GM12874 (cell line): ENCODE measurements at regions not wholly inside any gene's neighbourhood (a gene's known extent, or its start where the extent isn't known, plus 50 kb on each side); places are given as distances from the start of the nearest gene placed in this dataset.

Experiments
- TF ChIP-seq, protein P1 (sequence below): IDR thresholded peaks from 2 replicates; pipeline ENCODE4 v1.5.1; 2011; ENCODE audit warnings: low read depth, mild to moderate bottlenecking, control low read depth, low read length, moderate library complexity; ENCODE audit not compliant: insufficient read depth

DNA sequence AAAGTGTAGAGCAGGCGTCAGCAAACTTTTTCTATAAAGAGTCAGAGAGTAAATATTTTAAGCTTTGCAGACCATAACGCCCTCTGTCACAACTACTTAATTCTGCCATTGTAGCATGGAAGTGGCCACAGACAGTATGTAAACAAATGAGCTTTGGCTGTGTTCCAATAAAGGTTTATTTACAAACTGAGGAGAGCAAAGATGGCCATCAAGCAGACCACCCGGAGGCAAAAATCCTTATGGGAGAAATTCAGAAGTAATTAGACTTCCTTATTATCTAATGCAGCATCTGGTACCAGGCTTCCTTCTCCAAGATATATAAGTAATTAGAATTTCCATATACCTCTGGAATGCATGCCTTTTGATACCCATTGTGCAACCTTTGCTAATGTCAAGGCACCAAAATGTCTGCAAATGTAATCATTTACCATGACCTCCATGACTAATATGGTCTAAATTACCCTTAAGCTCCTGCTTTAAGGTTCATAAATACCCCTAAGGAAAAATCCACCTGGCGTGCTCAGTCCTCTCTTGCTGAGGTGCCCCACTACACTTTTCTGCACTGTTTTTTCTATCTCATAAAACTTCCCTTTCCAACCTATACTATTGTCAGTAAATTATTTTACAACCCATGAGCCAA is 377.8 kb downstream of the MATN1 start:
- TF ChIP-seq, protein P1, sequence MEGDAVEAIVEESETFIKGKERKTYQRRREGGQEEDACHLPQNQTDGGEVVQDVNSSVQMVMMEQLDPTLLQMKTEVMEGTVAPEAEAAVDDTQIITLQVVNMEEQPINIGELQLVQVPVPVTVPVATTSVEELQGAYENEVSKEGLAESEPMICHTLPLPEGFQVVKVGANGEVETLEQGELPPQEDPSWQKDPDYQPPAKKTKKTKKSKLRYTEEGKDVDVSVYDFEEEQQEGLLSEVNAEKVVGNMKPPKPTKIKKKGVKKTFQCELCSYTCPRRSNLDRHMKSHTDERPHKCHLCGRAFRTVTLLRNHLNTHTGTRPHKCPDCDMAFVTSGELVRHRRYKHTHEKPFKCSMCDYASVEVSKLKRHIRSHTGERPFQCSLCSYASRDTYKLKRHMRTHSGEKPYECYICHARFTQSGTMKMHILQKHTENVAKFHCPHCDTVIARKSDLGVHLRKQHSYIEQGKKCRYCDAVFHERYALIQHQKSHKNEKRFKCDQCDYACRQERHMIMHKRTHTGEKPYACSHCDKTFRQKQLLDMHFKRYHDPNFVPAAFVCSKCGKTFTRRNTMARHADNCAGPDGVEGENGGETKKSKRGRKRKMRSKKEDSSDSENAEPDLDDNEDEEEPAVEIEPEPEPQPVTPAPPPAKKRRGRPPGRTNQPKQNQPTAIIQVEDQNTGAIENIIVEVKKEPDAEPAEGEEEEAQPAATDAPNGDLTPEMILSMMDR = no peak

DNA sequence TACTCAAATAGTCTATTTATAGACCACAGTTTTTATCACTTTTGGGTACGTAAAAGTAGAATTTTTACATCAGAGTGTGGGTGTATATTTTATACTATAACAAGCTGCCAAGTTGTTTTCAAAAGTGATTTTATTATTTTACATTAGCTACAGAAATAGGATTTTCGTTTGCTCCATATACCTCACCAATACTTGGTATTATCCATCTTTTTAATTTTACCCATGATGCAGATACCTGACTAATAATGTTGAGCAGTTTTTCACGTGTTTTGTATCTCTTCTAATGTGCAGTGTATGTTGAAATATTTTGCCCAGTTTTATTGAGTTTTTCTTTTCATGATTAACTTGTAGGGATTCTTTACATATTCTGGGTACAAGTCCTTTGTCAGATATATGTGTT is 379.8 kb downstream of the MATN1 start:
- TF ChIP-seq, protein P1 = no peak

DNA sequence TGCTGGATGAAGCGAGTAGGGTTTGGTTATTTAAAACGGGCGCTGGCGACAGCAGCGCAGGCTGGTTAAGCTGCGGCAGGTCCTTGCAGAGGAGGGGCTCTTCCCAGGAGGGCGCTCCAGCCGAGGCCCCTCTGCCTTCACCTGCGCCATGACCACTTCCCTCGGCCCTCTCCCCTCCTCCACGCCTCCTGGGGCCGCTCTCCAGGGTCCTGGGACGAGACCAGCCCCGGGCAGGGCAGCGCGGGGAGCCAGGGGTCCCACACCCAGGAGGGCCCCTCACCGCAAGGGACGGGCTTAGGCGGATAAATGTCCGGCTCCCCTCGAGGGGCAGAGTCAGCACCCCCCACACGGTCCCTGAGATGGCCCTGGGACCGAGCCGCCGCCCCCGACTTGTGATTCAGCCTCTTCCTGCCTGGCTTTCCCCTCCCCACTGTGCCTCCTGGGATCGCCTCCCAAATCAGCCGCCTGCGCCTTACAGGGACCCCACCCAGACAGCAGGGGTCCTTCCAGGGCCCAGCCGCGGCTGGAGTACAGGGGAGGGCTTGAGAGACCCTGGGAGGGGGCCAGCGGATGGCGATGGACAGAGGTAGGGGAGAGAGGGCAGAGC is 380.7 kb downstream of the MATN1 start:
- TF ChIP-seq, protein P1 = no peak

DNA sequence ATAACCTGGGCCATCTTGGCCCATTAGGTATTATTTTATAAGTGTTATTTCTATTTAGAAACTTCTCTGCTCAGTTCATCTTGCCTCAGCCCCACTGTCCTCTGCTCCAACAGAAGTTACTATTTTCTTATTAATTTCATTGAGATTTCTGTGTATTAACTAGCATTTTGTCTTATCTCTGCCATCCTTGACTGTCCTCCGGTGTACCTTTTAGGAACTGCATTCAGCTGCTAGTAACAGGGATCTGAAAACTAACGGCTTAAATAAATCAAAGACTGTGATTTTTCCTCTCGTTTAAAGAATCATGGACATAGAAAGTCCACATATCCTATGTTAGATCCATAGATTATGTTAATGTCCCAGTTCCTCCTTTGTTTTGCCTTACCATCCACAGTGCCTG is 382.5 kb downstream of the MATN1 start:
- TF ChIP-seq, protein P1 = no peak

DNA sequence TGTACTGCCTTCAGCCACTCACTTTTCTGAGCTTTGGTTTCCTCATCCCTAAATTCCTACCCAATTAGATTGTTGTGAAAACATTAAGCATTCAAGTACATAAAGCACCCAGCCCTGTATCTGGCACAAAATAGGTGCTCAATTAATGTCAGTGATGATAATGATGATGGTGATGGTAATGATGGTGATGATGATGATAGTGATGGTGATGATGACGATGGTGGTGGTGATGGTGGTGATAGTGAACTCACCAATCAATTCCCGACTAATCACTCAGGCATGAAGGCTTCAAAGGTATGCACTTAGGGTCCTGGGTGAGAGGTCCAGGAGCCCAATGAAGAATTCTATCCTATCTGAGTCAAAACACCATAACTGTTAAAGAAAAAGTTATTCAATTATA is 383.5 kb downstream of the MATN1 start:
- TF ChIP-seq, protein P1 = no peak

DNA sequence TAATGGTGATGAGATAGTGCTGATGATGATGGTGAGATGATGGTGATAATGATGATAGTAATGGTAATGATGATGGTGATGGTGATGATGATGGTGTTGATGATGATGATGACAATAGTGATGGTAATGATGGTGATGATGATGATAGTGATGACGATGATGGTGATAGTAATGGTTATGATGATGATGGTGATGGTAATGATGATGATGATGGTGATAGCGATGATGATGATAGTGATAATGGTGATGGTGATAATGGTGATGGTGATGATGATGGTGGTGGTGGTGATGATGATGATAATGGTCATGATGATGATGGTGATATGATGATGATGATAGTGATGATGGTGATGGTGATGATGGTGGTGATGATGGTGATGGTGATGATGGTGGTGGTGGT is 384.6 kb downstream of the MATN1 start:
- TF ChIP-seq, protein P1 = no peak

DNA sequence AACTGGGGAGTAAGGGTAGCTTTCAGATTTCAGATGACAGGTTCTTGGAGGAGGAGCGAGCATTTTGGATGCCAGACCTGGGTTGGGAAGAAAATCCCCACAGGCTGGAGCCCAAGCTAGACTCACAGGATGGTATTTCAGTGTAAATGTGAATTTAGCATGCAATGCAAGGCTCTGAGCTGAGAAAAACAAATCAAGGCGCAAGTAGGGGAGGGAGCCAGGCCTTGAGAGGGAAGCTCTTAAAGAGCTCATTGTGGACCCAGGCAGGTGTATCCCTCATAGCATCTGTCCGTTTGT is 386.1 kb downstream of the MATN1 start:
- TF ChIP-seq, protein P1 = no peak
